Stimulated activated naive CD8-positive, alpha-beta T cell treated with anti-CD3 and anti-CD28 coated beads, Interleukin-15, amount 100 ng/mL, for 72 hours (primary cell): ENCODE measurements at regions not wholly inside any gene's neighbourhood (a gene's known extent, or its start where the extent isn't known, plus 50 kb on each side); places are given as distances from the start of the nearest gene placed in this dataset.
"Not testable (repeated sequence)": the region's sequence is repeated elsewhere in the genome, so short reads cannot be mapped to it uniquely, and the experiment has no call there.

Source experiments
- ATAC-seq: fragments of 150-1000 bp; cut with Tn5 transposase; 2 replicates; pipeline ENCODE4 v1.10.0; 2021; ENCODE audit warnings: mild to moderate bottlenecking, moderate library complexity
- DNase-seq, 2 donors: peaks; one replicate each; pipeline ENCODE4 v3.0.0; 2021 to 2022
- H3K27ac Mint-ChIP-seq, 2 donors: one replicate each; pipeline ENCODE4 v1.8.0; 2022; ENCODE audit warnings: mild to moderate bottlenecking in 2 of 2, mixed read lengths in 2 of 2, moderate library complexity in 2 of 2
- H3K27me3 Mint-ChIP-seq: one replicate; pipeline ENCODE4 v1.8.0; 2022; ENCODE audit warnings: mixed read lengths
- H3K4me1 Mint-ChIP-seq: one replicate; pipeline ENCODE4 v1.8.0; 2022; ENCODE audit warnings: mild to moderate bottlenecking, mixed read lengths
- H3K4me3 Mint-ChIP-seq, 2 donors: one replicate each; pipeline ENCODE4 v1.8.0; 2022; ENCODE audit warnings: mild to moderate bottlenecking in 2 of 2, mixed read lengths in 2 of 2, moderate library complexity in 1 of 2
- H3K9me3 Mint-ChIP-seq, 2 donors: one replicate each; pipeline ENCODE4 v1.8.0; 2022; ENCODE audit warnings: mixed read lengths in 2 of 2

- Mint-ChIP-seq H3K9me3 (no peaks in the 10 kb centered on the region), H3K27ac (no peak overlapping the region), H3K27me3 (no peaks in the 10 kb centered on the region), H3K4me1 (no peaks in the 10 kb centered on the region), H3K4me3 (no peak overlapping the region)
- no peak for ATAC-seq
- DNase-seq = no peak
Observed at GRCh38 chr11:87722756-87723565, 452.3 kb downstream of the RAB38 start.

DNA sequence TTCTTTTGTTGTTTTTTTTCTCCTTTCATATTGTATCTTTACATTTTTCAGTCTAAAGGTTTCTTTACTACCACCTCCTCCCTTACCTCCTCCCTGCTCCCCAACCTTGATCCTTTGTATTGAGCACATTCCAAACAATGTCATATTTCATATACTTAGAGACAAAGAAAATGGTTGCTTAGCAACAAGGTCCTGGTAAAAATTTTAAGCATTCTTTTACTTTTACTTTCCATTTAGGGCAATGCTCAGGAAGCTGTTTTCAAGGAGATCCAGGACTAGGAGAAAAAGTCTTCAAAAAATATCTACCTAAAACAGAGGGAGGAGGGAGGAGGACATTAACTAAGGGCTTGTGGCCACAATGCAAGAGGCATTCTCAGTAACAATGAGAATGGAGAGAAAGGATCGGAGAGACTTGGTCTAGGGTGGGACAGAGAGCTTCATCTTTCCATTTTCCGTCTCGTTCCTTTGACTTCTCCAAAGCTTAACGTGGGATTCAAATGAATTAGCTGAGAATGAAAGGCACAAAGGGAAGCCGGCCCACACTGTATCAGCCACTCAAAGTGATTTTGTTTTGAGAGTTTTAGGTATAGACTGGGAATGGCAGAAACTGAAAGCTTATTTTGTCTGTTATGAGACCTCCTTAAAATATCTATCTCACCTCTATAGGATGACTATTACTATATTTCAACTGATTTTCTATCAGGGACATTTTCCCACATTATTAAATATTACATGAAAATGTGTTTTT is 455.7 kb downstream of the RAB38 start:
- Mint-ChIP-seq H3K4me1 (no peaks in the 10 kb centered on the region), H3K4me3 (no peak overlapping the region), H3K9me3 (no peaks in the 10 kb centered on the region), H3K27me3 (no peaks in the 10 kb centered on the region), H3K27ac (no peak overlapping the region)
- no peak for ATAC-seq
- no peak for DNase-seq

DNA sequence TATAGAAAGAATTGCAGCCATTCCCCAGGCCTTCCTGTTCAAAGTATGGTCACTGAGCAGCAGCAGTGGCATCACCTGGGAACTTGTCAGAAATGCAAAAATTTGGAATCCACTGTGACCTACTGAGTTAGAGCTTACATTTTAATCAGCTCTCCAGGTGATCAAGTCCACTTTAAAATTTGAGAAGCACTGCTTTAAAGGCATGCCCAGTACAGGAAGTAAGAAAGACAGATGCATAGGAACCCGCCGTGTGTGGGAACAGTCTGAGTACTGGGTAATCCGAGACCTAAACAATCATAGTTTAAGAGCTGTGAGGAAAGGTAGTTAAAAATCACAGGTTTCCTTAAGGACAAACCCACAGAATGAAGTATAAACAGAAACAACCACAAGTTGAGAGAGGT is 462.4 kb downstream of the RAB38 start:
- no peaks in the 10 kb centered on the region for H3K4me1 Mint-ChIP-seq
- ATAC-seq (no peak), DNase-seq (no peak)
- no peaks in the 10 kb centered on the region for H3K27me3 Mint-ChIP-seq
- no peak overlapping the region for H3K27ac Mint-ChIP-seq
- peaks cover 0 to 6% of the 10 kb centered on the region in 2 donors for H3K9me3 Mint-ChIP-seq
- no peak overlapping the region for H3K4me3 Mint-ChIP-seq

GRCh38 chr11:87712391-87712790 is 462.9 kb downstream of the RAB38 start:
- no peak overlapping the region for H3K27ac Mint-ChIP-seq
- peaks cover 0 to 6% of the 10 kb centered on the region in 2 donors for H3K9me3 Mint-ChIP-seq
- no peaks in the 10 kb centered on the region for H3K27me3 Mint-ChIP-seq
- DNase-seq (no peak), ATAC-seq (no peak)
- no peak overlapping the region for H3K4me3 Mint-ChIP-seq
- no peaks in the 10 kb centered on the region for H3K4me1 Mint-ChIP-seq

DNA sequence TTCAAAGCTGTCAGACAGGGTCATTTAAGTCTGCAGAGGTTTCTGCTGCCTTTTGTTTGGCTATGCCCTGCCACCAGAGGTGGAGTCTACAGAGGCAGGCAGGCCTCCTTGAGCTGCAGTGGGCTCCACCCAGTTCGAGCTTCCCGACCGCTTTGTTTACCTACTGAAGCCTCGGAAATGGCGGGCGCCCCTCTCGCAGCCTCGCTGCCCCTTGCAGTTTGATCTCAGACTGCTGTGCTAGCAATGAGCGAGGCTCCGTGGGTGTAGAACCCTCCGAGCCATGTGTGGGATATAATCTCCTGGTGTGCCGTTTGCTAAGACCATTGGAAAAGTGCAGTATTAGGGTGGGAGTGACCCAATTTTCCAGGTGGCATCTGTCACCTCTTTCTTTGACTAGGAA is 471.7 kb downstream of the RAB38 start:
- not testable (repeated sequence) for DNase-seq, H3K4me1 Mint-ChIP-seq, H3K4me3 Mint-ChIP-seq, H3K27me3 Mint-ChIP-seq, ATAC-seq, H3K27ac Mint-ChIP-seq
- H3K9me3 Mint-ChIP-seq = peaks cover 12 to 41% of the 10 kb centered on the region in 2 donors

DNA sequence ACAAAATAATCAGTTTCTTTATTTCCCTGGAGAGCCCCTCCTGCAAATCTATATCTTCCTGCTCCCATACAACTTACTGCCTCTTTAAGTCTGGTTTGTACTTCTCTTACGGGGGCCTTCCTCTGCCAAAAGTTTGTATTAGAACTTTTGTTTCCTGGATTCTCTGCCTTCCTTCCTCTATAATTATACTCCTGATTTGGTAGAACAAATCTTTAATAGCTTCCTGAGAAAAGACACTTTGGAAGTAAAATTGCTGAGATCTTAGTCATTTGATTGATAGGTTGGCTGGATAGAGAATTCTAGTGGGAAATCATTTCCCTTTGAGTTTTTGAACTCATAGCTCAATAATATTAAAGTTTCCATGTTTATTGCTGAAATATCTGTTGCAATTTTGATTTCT is 499.2 kb downstream of the RAB38 start:
- ATAC-seq = no peak
- H3K27ac Mint-ChIP-seq = no peak overlapping the region
- H3K9me3 Mint-ChIP-seq = no peaks in the 10 kb centered on the region
- H3K4me3 Mint-ChIP-seq = no peak overlapping the region
- DNase-seq = no peak
- no peaks in the 10 kb centered on the region for H3K4me1 Mint-ChIP-seq
- no peaks in the 10 kb centered on the region for H3K27me3 Mint-ChIP-seq

- Mint-ChIP-seq H3K9me3 (peaks cover 0 to 8% of the 10 kb centered on the region in 2 donors), H3K4me1 (no peaks in the 10 kb centered on the region), H3K27ac (no peak overlapping the region), H3K4me3 (no peak overlapping the region), H3K27me3 (no peaks in the 10 kb centered on the region)
- DNase-seq (no peak), ATAC-seq (no peak)
Observed at GRCh38 chr11:87666730-87667129, 508.5 kb downstream of the RAB38 start.

DNA sequence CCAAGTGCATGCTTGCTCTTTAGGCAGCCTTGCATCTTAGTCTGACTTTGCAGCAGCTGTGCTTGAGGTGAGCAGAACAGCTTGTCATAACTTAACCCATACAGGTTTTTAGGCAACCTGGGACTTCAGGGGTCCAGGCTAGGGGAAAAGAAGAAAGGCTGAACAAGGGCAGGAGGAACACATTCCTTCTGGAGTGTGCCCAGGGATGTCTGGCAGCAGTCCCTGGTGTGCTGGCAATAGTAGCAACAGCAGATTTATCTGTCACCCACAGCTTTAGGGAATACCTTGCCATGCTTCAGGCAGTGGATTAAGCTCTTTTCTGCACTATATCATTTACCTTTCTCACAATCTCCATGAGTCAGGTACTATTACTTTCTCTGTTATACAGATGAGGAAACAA is 513.0 kb downstream of the RAB38 start:
- DNase-seq = no peak
- H3K4me1 Mint-ChIP-seq = no peaks in the 10 kb centered on the region

DNA sequence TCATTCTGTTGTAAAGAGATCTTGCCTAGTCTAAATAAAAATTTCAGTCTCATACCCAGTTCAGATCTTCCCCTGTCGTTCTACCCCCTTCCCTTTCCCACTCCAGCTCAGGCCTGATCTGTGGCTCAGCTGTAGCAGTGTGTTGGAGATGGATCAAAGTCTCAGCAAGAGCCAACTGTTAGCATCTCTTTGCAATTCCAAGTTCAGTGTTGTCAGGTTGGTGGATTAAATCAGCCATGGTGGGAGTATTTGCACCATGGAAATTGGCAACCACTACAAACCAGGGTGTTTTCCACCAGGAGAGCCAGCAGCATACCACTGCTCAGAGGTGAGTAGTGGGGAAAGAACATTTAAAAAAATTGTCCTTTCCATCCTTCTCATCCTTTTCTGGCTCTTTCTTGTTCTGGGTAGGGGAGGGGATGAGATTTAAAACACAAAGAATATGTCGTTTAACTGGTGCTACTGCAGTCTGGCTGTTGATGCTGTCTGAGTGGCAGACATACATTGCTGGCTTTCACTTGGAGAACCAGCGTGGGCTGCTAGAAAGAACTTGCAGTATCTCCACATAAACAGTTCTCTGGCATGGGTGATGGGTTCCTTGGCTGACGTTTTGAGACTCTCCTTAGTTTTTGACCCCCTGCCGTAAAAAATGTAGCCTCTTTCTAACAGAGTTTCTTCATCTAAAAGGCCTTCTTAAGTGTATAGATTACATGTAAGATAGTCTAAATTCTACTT is 514.1 kb downstream of the RAB38 start:
- no peaks in the 10 kb centered on the region for H3K27me3 Mint-ChIP-seq
- DNase-seq (no peak), ATAC-seq (no peak)
- no peak overlapping the region for H3K4me3 Mint-ChIP-seq
- H3K9me3 Mint-ChIP-seq = peaks cover 7 to 9% of the 10 kb centered on the region in 2 donors
- no peak overlapping the region for H3K27ac Mint-ChIP-seq
- no peaks in the 10 kb centered on the region for H3K4me1 Mint-ChIP-seq

More for the DNA sequence above, 513.0 kb downstream of the RAB38 start:
- H3K4me3 Mint-ChIP-seq = no peak overlapping the region
- peaks cover under 1 to 8% of the 10 kb centered on the region in 2 donors for H3K9me3 Mint-ChIP-seq
- no peak overlapping the region for H3K27ac Mint-ChIP-seq
- ATAC-seq = no peak
- H3K27me3 Mint-ChIP-seq = no peaks in the 10 kb centered on the region

DNA sequence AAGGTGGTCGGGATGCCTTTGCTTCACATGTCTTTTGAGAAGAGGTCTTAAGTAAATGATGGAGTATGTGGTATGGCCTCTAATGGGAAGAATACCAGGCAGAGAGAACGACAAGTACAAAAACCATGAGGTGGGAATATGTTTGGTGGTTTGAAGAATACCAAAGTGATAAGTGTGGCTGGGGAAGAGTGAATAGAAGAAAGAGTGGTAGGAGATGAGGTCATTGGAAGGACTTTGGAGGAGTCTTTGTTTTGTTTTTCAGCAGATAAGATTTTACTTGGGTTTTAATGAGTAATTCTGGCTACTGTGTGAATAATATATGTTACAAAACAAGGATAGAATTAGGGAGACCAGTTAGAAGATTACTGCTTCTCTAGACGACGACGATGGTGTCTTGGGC is 515.4 kb downstream of the RAB38 start:
- H3K4me1 Mint-ChIP-seq = no peaks in the 10 kb centered on the region
- H3K4me3 Mint-ChIP-seq = no peak overlapping the region
- H3K27me3 Mint-ChIP-seq = no peaks in the 10 kb centered on the region

GRCh38 chr11:87645626-87646025 is 529.6 kb downstream of the RAB38 start:
- Mint-ChIP-seq H3K4me3 (no peak overlapping the region), H3K4me1 (no peaks in the 10 kb centered on the region), H3K27ac (peak overlapping the region in 1 of 2 donors; percentile 47), H3K9me3 (peaks cover 5 to 14% of the 10 kb centered on the region in 2 donors), H3K27me3 (no peaks in the 10 kb centered on the region)
- DNase-seq (no peak), ATAC-seq (no peak)

More for the DNA sequence above, 515.4 kb downstream of the RAB38 start:
- DNase-seq = no peak
- ATAC-seq = no peak
- no peak overlapping the region for H3K27ac Mint-ChIP-seq
- peaks cover 9 to 10% of the 10 kb centered on the region in 2 donors for H3K9me3 Mint-ChIP-seq

- DNase-seq (no peak), ATAC-seq (no peak)
- no peak overlapping the region for H3K27ac Mint-ChIP-seq
- peaks cover 0 to 3% of the 10 kb centered on the region in 2 donors for H3K9me3 Mint-ChIP-seq
- no peaks in the 10 kb centered on the region for H3K27me3 Mint-ChIP-seq
- no peak overlapping the region for H3K4me3 Mint-ChIP-seq
- no peaks in the 10 kb centered on the region for H3K4me1 Mint-ChIP-seq
Observed at GRCh38 chr11:87639753-87640364, 535.4 kb downstream of the RAB38 start.

DNA sequence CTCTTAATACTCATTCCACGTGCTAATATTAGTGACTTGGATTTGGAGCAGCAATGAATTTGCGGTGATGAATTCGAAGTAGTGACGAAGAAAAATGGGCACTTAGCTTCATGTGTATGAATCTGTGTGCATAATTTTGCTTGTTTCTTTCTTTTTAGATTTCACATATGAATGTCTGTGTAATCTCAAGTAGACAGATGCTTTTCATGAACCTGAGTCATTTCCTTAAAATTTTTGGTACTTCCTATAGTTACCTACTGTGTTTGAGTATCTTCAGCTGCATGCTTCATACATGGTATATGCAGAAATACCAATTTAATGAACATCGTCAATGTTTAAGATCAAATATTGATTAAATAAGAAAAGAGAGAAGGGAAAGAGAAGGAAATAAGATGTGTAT is 540.2 kb downstream of the RAB38 start:
- Mint-ChIP-seq H3K4me1 (no peaks in the 10 kb centered on the region), H3K27ac (no peak overlapping the region), H3K27me3 (no peaks in the 10 kb centered on the region), H3K4me3 (no peak overlapping the region), H3K9me3 (no peaks in the 10 kb centered on the region)
- DNase-seq = no peak
- no peak for ATAC-seq

DNA sequence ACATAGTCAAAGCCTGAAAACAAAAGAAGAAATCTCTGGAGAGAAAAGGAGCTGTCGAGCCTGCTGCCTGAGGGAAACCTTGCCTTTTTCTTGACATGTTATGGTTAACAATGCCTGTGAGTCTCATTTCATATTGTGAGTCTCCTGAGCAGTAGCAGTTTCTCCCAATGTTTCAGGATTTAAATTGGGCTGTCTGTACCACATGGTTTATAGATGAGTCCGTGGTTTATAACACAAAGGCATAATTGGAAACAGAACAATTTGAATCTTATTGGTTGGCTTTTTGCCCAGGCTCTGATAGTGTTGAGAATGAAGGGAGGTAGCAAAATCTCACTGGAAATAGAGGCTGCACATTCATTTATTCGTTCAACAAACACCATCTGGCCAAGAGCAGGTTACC is 540.9 kb downstream of the RAB38 start:
- Mint-ChIP-seq H3K4me1 (no peaks in the 10 kb centered on the region), H3K9me3 (no peaks in the 10 kb centered on the region), H3K4me3 (no peak overlapping the region), H3K27me3 (no peaks in the 10 kb centered on the region), H3K27ac (no peak overlapping the region)
- DNase-seq (no peak), ATAC-seq (no peak)

GRCh38 chr11:87628957-87629356 is 546.3 kb downstream of the RAB38 start:
- Mint-ChIP-seq H3K4me3 (no peak overlapping the region), H3K27me3 (no peaks in the 10 kb centered on the region), H3K9me3 (peaks cover 0 to 22% of the 10 kb centered on the region in 2 donors), H3K4me1 (no peaks in the 10 kb centered on the region), H3K27ac (no peak overlapping the region)
- no peak for ATAC-seq
- DNase-seq = no peak
